K562 (cell line): ENCODE measurements at regions not wholly inside any gene's neighbourhood (a gene's known extent, or its start where the extent isn't known, plus 50 kb on each side); places are given as distances from the start of the nearest gene placed in this dataset.

Source experiments
- ATAC-seq: fragments of 200-7000 bp; cut with Tn5 transposase; 3 replicates; pipeline ENCODE4 v1.9.1; 2020; ENCODE audit warnings: moderate library complexity
- BruUV-seq: library from RNA; stranded (reverse); fragments of 400-500 nt; replicated peaks from 2 replicates; lab custom pipeline; 2021; lab: Mats Ljungman, UMichigan
- CTCF ChIA-PET: fragments of 300-600 bp; formaldehyde crosslinking; extraction: SDS; loops from one replicate; lab custom pipeline; 2021; ENCODE audit warnings: low intra/inter-chr PET ratio; lab: Yijun Ruan, JAX
- POLR2A ChIA-PET: fragments of 300-600, 350-650 bp; sonication (Branson Sonifier 250); formaldehyde crosslinking; extraction: SDS; loops from one replicate; lab custom pipeline; 2021; ENCODE audit warnings: antibody characterized with exemption, inconsistent platforms; lab: Yijun Ruan, JAX
- DNase-seq, 4 experiments: peaks; one replicate each; pipeline versions ENCODE4 v3.0.0 to v3.0.0-alpha.2; 2011 to 2018; ENCODE audit warnings: low spot score in 3 of 4, mixed read lengths in 3 of 4; ENCODE audit errors: extremely low read depth in 1 of 4
- FAIRE-seq: peaks from 2 replicates; lab custom pipeline; 2011; peaks lifted over from hg19 to GRCh38; lab: Jason Lieb, UNC
- H2AFZ ChIP-seq: 2 replicates; pipeline ENCODE4 v1.6.0; 2011; ENCODE audit warnings: low read depth, low read length, control low read depth, inconsistent platforms
- H3K27ac ChIP-seq: fragments of 200-600 bp; 3 replicates; pipeline ENCODE4 v1.8.0; 2011; ENCODE audit warnings: low read depth, mild to moderate bottlenecking, control low read depth, inconsistent platforms, low read length, moderate library complexity, mixed read lengths; ENCODE audit errors: extremely low read depth
- H3K27me3 ChIP-seq, 2 experiments: fragments of 300-600 bp in 1 of 2; 2 replicates in 1 of 2; 3 replicates in 1 of 2; pipeline versions ENCODE4 v1.6.0 to v1.8.0; 2011; ENCODE audit warnings: inconsistent platforms in 2 of 2, low read length in 2 of 2, mild to moderate bottlenecking in 1 of 2, mixed read lengths in 1 of 2, moderate library complexity in 1 of 2; ENCODE audit not compliant: control insufficient read depth in 2 of 2, insufficient read depth in 2 of 2
- H3K36me3 ChIP-seq: fragments of 300-600 bp; 3 replicates; pipeline ENCODE4 v1.8.0; 2011; ENCODE audit warnings: mild to moderate bottlenecking, low read length, inconsistent platforms; ENCODE audit not compliant: control insufficient read depth, insufficient read depth
- H3K4me1 ChIP-seq, 2 experiments: fragments of 200-600 bp in 1 of 2; replicated peaks in 1 of 2; 2 replicates in 1 of 2; 3 replicates in 1 of 2; pipeline versions ENCODE4 v1.5.1 to v1.8.0; 2011; ENCODE audit warnings: inconsistent platforms in 2 of 2, low read length in 2 of 2, mild to moderate bottlenecking in 1 of 2, mixed read lengths in 1 of 2, moderate library complexity in 1 of 2; ENCODE audit not compliant: control insufficient read depth in 2 of 2, insufficient read depth in 2 of 2
- H3K4me2 ChIP-seq: 2 replicates; pipeline ENCODE4 v1.6.1; 2011; ENCODE audit warnings: low read length, control low read depth, inconsistent platforms, mixed read lengths; ENCODE audit not compliant: insufficient read depth
- H3K4me3 ChIP-seq: fragments of 200-600 bp; sonication (generic), shearing (Covaris generic); 2 replicates; pipeline ENCODE4 v1.5.1; 2016; ENCODE audit warnings: control low read depth, inconsistent platforms
- H3K79me2 ChIP-seq: fragments of 200-600 bp; 3 replicates; pipeline ENCODE4 v1.8.0; 2011; ENCODE audit warnings: low read length, inconsistent platforms; ENCODE audit not compliant: control insufficient read depth, insufficient read depth
- H3K9ac ChIP-seq, 2 experiments: 2 replicates each; pipeline versions ENCODE4 v1.6.0 to v1.6.1; 2011; ENCODE audit warnings: low read depth in 2 of 2, low read length in 2 of 2, control low read depth in 1 of 2, inconsistent platforms in 1 of 2, mild to moderate bottlenecking in 1 of 2, mixed read lengths in 1 of 2; ENCODE audit not compliant: insufficient read depth in 1 of 2
- H3K9me1 ChIP-seq: one replicate; pipeline ENCODE4 v1.6.0; 2011; ENCODE audit warnings: inconsistent platforms, mild to moderate bottlenecking, low read length, moderate library complexity; ENCODE audit not compliant: control insufficient read depth, insufficient read depth
- H3K9me3 ChIP-seq: replicated peaks from 2 replicates; pipeline ENCODE4 v1.5.1; 2011; ENCODE audit warnings: low read depth, low read length, inconsistent platforms; ENCODE audit not compliant: control insufficient read depth, insufficient read depth
- H4K20me1 ChIP-seq: replicated peaks from 2 replicates; pipeline ENCODE4 v1.6.1; 2011; ENCODE audit warnings: low read length, inconsistent platforms, mixed read lengths; ENCODE audit not compliant: control insufficient read depth, insufficient read depth
- CHD4 ChIP-seq: fragments of 200-600 bp; sonication (generic); IDR thresholded peaks from 3 replicates; pipeline ENCODE4 v1.6.1; 2012; ENCODE audit warnings: low read depth, mild to moderate bottlenecking, mixed read lengths, low read length, inconsistent platforms; ENCODE audit not compliant: insufficient read depth, insufficient replicate concordance, poor library complexity, severe bottlenecking
- KAT2B ChIP-seq: IDR thresholded peaks from one replicate; pipeline ENCODE4 v1.6.1; 2012; ENCODE audit warnings: low read depth, mild to moderate bottlenecking, control low read depth, inconsistent platforms, low read length, moderate library complexity
- MCM3 ChIP-seq: fragments of 450-650 bp; IDR thresholded peaks from 2 replicates; pipeline ENCODE4 v1.6.1; 2016
- NFE2L1 ChIP-seq: fragments of 450-650 bp; IDR thresholded peaks from 2 replicates; pipeline ENCODE4 v1.6.1; 2016; ENCODE audit warnings: missing genetic modification characterization, low read depth, mild to moderate bottlenecking, missing compliant biosample characterization, moderate library complexity, borderline replicate concordance
- NR2F6 ChIP-seq: fragments of 450-650 bp; formaldehyde crosslinking; IDR thresholded peaks from 2 replicates; pipeline ENCODE4 v1.4.0; 2020; ENCODE audit warnings: mild to moderate bottlenecking
- ZBED1 ChIP-seq: IDR thresholded peaks from 2 replicates; pipeline ENCODE4 v1.6.1; 2014
- ZNF175 ChIP-seq: fragments of 200-800 bp; sonication (Bioruptor generic); IDR thresholded peaks from 2 replicates; pipeline ENCODE4 v1.6.1; 2016; ENCODE audit warnings: low read depth, mild to moderate bottlenecking, missing genetic modification characterization, missing compliant biosample characterization
- WGBS: fragments of 100-300 bp; shearing (Covaris generic); methylation state at CpG from one replicate; pipeline ENCODE4 v1.1.6; 2016; ENCODE audit warnings: low coverage, mixed read lengths; ENCODE audit not compliant: insufficient coverage; ENCODE audit errors: missing lambda C conversion rate; 5-methylcytosine and 5-hydroxymethylcytosine counted together
- in situ Hi-C: fragments of 300-500 bp; cut with MboI; formaldehyde crosslinking; loops from 4 replicates; pipeline ENCODE4 v1.15.0; 2018; ENCODE audit warnings: inconsistent platforms, mixed read lengths
- intact Hi-C: fragments of 100-400 bp; cut with micrococcal nuclease; formaldehyde crosslinking; loops from 2 replicates; pipeline ENCODE4 v1.14.2; 2022
- TF ChIP-seq, protein P1 (sequence below): fragments of 250-450 bp; sonication (Bioruptor Pico); IDR thresholded peaks from 2 replicates; pipeline ENCODE4 v1.9.0; 2021; ENCODE audit warnings: mild to moderate bottlenecking
- TF ChIP-seq, protein P2 (sequence below): fragments of 250-450 bp; sonication (Bioruptor Pico); IDR thresholded peaks from 2 replicates; pipeline ENCODE4 v1.8.0; 2021; ENCODE audit warnings: borderline replicate concordance, mild to moderate bottlenecking, moderate library complexity; ENCODE audit not compliant: poor library complexity, severe bottlenecking
- TF ChIP-seq, protein P3 (sequence below): sonication (generic); formaldehyde crosslinking; IDR thresholded peaks from 2 replicates; pipeline ENCODE4 v1.8.0; 2022; ENCODE audit warnings: missing genetic modification reagents, mild to moderate bottlenecking, moderate library complexity, borderline replicate concordance

DNA sequence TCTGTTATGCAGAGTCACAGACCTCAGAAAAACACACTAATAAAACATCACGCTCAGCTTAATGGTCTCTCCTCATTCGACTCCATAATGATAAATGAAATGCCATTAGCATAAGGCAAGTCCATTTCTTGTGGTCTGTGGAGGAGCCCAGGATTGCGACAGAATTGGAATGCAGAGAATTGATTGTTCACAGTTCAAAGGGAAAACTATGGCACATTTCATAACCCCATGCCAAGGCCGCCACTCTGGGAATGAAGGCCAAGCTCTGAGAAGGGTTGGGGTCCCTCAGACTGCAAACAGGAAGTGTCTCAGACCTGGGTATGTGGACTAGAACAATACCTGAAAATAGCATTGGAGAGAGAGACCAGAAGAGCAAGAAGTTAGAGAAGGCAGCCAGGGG is 398.9 kb downstream of the ADRA2A start:
- POLR2A ChIA-PET = no interaction called here
- in situ Hi-C loops (no loop called here), intact Hi-C loops (no loop called here)
- ATAC-seq (no peak), DNase-seq (no peak), FAIRE-seq (no peak)
- Histone ChIP-seq H3K27ac (no peak overlapping the region), H3K36me3 (no peaks in the 10 kb centered on the region), H3K4me2 (no peak overlapping the region), H3K4me3 (no peak overlapping the region), H3K9me1 (no peaks in the 10 kb centered on the region), H3K4me1 (no peaks in the 10 kb centered on the region), H2AFZ (no peak overlapping the region), H3K9me3 (no peaks in the 10 kb centered on the region), H4K20me1 (no peaks in the 10 kb centered on the region), H3K79me2 (no peaks in the 10 kb centered on the region), H3K27me3 (no peaks in the 10 kb centered on the region), H3K9ac (no peak overlapping the region)
- WGBS = 2% methylated on average over 4 of the region's 4 CpGs
- TF ChIP-seq CHD4 (no peak), NR2F6 (CRISPR knock-in tag) (no peak), ZBED1 (no peak), NFE2L1 (no peak), ZNF175 (CRISPR knock-in tag) (no peak), MCM3 (no peak), KAT2B (no peak)
- TF ChIP-seq, protein P1, sequence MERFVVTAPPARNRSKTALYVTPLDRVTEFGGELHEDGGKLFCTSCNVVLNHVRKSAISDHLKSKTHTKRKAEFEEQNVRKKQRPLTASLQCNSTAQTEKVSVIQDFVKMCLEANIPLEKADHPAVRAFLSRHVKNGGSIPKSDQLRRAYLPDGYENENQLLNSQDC (CRISPR knock-in tag) = no peak
- TF ChIP-seq, protein P2, sequence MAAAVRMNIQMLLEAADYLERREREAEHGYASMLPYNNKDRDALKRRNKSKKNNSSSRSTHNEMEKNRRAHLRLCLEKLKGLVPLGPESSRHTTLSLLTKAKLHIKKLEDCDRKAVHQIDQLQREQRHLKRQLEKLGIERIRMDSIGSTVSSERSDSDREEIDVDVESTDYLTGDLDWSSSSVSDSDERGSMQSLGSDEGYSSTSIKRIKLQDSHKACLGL = no peak
- TF ChIP-seq, protein P3, sequence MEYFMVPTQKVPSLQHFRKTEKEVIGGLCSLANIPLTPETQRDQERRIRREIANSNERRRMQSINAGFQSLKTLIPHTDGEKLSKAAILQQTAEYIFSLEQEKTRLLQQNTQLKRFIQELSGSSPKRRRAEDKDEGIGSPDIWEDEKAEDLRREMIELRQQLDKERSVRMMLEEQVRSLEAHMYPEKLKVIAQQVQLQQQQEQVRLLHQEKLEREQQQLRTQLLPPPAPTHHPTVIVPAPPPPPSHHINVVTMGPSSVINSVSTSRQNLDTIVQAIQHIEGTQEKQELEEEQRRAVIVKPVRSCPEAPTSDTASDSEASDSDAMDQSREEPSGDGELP (CRISPR knock-in tag) = no peak
- no TSS peak for BruUV-seq
- CTCF ChIA-PET = interaction anchor here (0.7 kb wide), 1 partner anchor 353 kb away, joined by 3 read pairs; no protein-coding TSS in a partner anchor
